Mesenchymal stem cell (in vitro differentiated cells and primary cell): ENCODE measurements at regions not wholly inside any gene's neighbourhood (a gene's known extent, or its start where the extent isn't known, plus 50 kb on each side); places are given as distances from the start of the nearest gene placed in this dataset.
"Not testable (repeated sequence)": the region's sequence is repeated elsewhere in the genome, so short reads cannot be mapped to it uniquely, and the experiment has no call there.

ENCODE experiments used
- DNase-seq: peaks from one replicate; pipeline ENCODE4 v3.0.0-alpha.2; 2013
- H2AFZ ChIP-seq: one replicate; pipeline ENCODE4 v1.6.1; 2013; ENCODE audit warnings: low read depth, mild to moderate bottlenecking, control low read depth, inconsistent platforms, low read length, moderate library complexity
- H2AK5ac ChIP-seq: 2 replicates; pipeline ENCODE4 v1.6.1; 2013; ENCODE audit warnings: low read length, moderate library complexity, mild to moderate bottlenecking, inconsistent platforms; ENCODE audit not compliant: severe bottlenecking
- H2BK120ac ChIP-seq: one replicate; pipeline ENCODE4 v1.6.1; 2013; ENCODE audit warnings: low read depth, mild to moderate bottlenecking, inconsistent platforms, low read length, moderate library complexity
- H2BK12ac ChIP-seq, 2 experiments: one replicate each; pipeline ENCODE4 v1.6.1; 2013; ENCODE audit warnings: inconsistent platforms in 2 of 2, low read length in 2 of 2, mild to moderate bottlenecking in 2 of 2, moderate library complexity in 2 of 2, control low read depth in 1 of 2
- H2BK15ac ChIP-seq: one replicate; pipeline ENCODE4 v1.6.1; 2013; ENCODE audit warnings: mild to moderate bottlenecking, low read depth, inconsistent platforms; ENCODE audit not compliant: poor library complexity, severe bottlenecking
- H2BK5ac ChIP-seq: 2 replicates; pipeline ENCODE4 v1.6.1; 2013; ENCODE audit warnings: low read depth, mild to moderate bottlenecking, low read length, control low read depth, inconsistent platforms; ENCODE audit not compliant: poor library complexity, severe bottlenecking
- H3K14ac ChIP-seq, 2 experiments: one replicate each; pipeline ENCODE4 v1.6.1; 2013; ENCODE audit warnings: inconsistent platforms in 2 of 2, low read length in 2 of 2, control low read depth in 1 of 2, mild to moderate bottlenecking in 1 of 2, moderate library complexity in 1 of 2
- H3K18ac ChIP-seq, 2 experiments: one replicate each; pipeline ENCODE4 v1.6.1; 2013; ENCODE audit warnings: inconsistent platforms in 2 of 2, low read length in 2 of 2, control low read depth in 1 of 2, low read depth in 1 of 2, mild to moderate bottlenecking in 1 of 2
- H3K23ac ChIP-seq, 2 experiments: one replicate each; pipeline ENCODE4 v1.6.1; 2013; ENCODE audit warnings: inconsistent platforms in 2 of 2, low read length in 2 of 2, mild to moderate bottlenecking in 2 of 2, moderate library complexity in 2 of 2, control low read depth in 1 of 2
- H3K27ac ChIP-seq: 2 replicates; pipeline ENCODE4 v1.5.1; 2013; ENCODE audit warnings: mild to moderate bottlenecking, moderate library complexity, low read length, control low read depth, inconsistent platforms; ENCODE audit not compliant: poor library complexity, severe bottlenecking
- H3K27me3 ChIP-seq, 2 experiments: 2 replicates each; pipeline versions ENCODE4 v1.6.1 to v1.7.0; 2013; ENCODE audit warnings: low read length in 2 of 2, mild to moderate bottlenecking in 2 of 2, moderate library complexity in 2 of 2, control low read depth in 1 of 2, inconsistent platforms in 1 of 2; ENCODE audit not compliant: control insufficient read depth in 1 of 2, insufficient read depth in 1 of 2
- H3K36me3 ChIP-seq, 2 experiments: 2 replicates each; pipeline versions ENCODE4 v1.6.1 to v1.7.0; 2013; ENCODE audit warnings: low read length in 2 of 2, control low read depth in 1 of 2, inconsistent platforms in 1 of 2, low read depth in 1 of 2, mild to moderate bottlenecking in 1 of 2; ENCODE audit not compliant: insufficient read depth in 2 of 2, control insufficient read depth in 1 of 2
- H3K4ac ChIP-seq, 2 experiments: one replicate each; pipeline ENCODE4 v1.6.1; 2013; ENCODE audit warnings: inconsistent platforms in 2 of 2, low read length in 2 of 2, mild to moderate bottlenecking in 2 of 2, moderate library complexity in 2 of 2, control low read depth in 1 of 2, low read depth in 1 of 2
- H3K4me1 ChIP-seq: 2 replicates; pipeline ENCODE4 v1.6.1; 2013; ENCODE audit warnings: low read depth, low read length, control low read depth; ENCODE audit not compliant: control insufficient read depth, insufficient read depth
- H3K4me2 ChIP-seq: 2 replicates; pipeline ENCODE4 v1.6.1; 2013; ENCODE audit warnings: low read length, mild to moderate bottlenecking, inconsistent platforms; ENCODE audit not compliant: poor library complexity, severe bottlenecking
- H3K4me3 ChIP-seq, 2 experiments: 2 replicates each; pipeline versions ENCODE4 v1.5.1 to v1.7.0; 2013; ENCODE audit warnings: low read length in 2 of 2, mild to moderate bottlenecking in 2 of 2, control low read depth in 1 of 2, low read depth in 1 of 2; ENCODE audit not compliant: insufficient read depth in 1 of 2
- H3K79me1 ChIP-seq: replicated peaks from 2 replicates; pipeline ENCODE4 v1.6.1; 2013; ENCODE audit warnings: mild to moderate bottlenecking, control low read depth, low read length, inconsistent platforms; ENCODE audit not compliant: poor library complexity, severe bottlenecking
- H3K9ac ChIP-seq: 2 replicates; pipeline ENCODE4 v1.7.0; 2013; ENCODE audit warnings: mild to moderate bottlenecking, low read length, moderate library complexity
- H3K9me3 ChIP-seq: 2 replicates; pipeline ENCODE4 v1.7.0; 2013; ENCODE audit warnings: mild to moderate bottlenecking, low read length; ENCODE audit not compliant: control insufficient read depth
- H4K8ac ChIP-seq: one replicate; pipeline ENCODE4 v1.6.1; 2013; ENCODE audit warnings: inconsistent platforms, mild to moderate bottlenecking, low read length, moderate library complexity
- H4K91ac ChIP-seq: one replicate; pipeline ENCODE4 v1.6.1; 2013; ENCODE audit warnings: mild to moderate bottlenecking, low read length, inconsistent platforms
- WGBS: methylation state at CpG from one replicate; pipeline ENCODE4 v1.1.7; 2013; ENCODE audit warnings: mixed read lengths; 5-methylcytosine and 5-hydroxymethylcytosine counted together

GRCh38 chr1:196148367-196148970 is 459.8 kb downstream of the KCNT2 start:
- Histone ChIP-seq H2BK12ac (no peak overlapping the region), H2BK120ac (no peak overlapping the region), H4K8ac (no peak overlapping the region), H3K4me1 (no peaks in the 10 kb centered on the region), H2AFZ (no peak overlapping the region), H3K79me1 (no peaks in the 10 kb centered on the region), H3K36me3 (no peaks in the 10 kb centered on the region), H2BK5ac (no peak overlapping the region), H3K4me2 (no peak overlapping the region), H3K9ac (no peak overlapping the region), H3K27me3 (no peaks in the 10 kb centered on the region), H3K4me3 (no peak overlapping the region), H3K23ac (no peak overlapping the region), H3K14ac (no peak overlapping the region), H2AK5ac (no peak overlapping the region), H3K9me3 (no peaks in the 10 kb centered on the region), H3K27ac (no peak overlapping the region), H3K4ac (no peak overlapping the region), H2BK15ac (no peak overlapping the region), H4K91ac (no peak overlapping the region), H3K18ac (no peak overlapping the region)
- WGBS = 100% methylated on average over 1 of the region's 3 CpGs
- DNase-seq = peak; percentile 55

DNA sequence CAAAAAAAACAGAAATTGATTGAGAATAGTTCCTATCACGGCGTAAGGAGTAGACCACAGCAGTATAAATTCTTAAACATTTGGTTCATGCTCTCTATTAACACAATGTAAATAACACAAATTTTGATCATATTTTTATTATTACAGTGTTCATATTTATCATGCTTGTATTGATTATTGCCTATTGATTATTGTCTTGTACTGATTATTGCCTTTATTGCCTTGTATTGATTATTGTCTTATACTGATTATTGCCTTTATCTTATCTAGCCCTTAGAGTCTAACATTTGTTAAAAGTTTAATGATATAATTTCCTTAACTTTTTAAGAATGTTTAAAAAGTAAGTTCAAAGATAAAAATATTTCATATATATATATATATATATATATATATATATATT is 460.7 kb downstream of the KCNT2 start:
- Histone ChIP-seq H3K4me2 (no peak overlapping the region), H3K4me3 (no peak overlapping the region), H3K79me1 (no peaks in the 10 kb centered on the region), H2AK5ac (no peak overlapping the region), H3K14ac (no peak overlapping the region), H4K91ac (no peak overlapping the region), H3K4ac (no peak overlapping the region), H3K36me3 (no peaks in the 10 kb centered on the region), H2BK15ac (no peak overlapping the region), H2BK5ac (no peak overlapping the region), H3K27me3 (no peaks in the 10 kb centered on the region), H3K27ac (no peak overlapping the region), H3K9ac (no peak overlapping the region), H2BK12ac (no peak overlapping the region), H3K18ac (no peak overlapping the region), H3K9me3 (no peaks in the 10 kb centered on the region), H2BK120ac (no peak overlapping the region), H3K23ac (no peak overlapping the region), H4K8ac (no peak overlapping the region), H3K4me1 (no peaks in the 10 kb centered on the region), H2AFZ (no peak overlapping the region)
- WGBS = 100% methylated on average over 2 of the region's 2 CpGs
- no peak for DNase-seq

DNA sequence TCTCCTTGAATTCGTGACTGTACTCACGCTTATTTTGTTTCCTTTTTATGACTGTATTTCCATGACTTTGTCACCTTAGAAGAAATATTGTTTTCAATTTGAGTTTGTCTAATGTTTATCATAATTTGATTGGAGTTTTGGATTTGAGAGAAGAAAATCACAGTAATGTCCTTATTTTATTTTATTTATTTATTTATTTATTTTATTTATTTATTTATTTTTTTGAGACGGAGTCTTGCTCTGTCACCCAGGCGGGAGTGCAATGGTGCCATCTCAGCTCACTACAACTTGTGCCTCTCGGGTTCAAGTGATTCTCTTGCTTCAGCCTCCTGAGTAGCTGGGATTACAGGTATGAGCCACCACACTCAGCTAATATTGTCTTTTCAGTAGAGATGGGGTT is 463.1 kb downstream of the KCNT2 start:
- H4K8ac ChIP-seq, H3K9ac ChIP-seq, H2AK5ac ChIP-seq, H3K27me3 ChIP-seq, H3K79me1 ChIP-seq, H3K4me1 ChIP-seq, H3K4me2 ChIP-seq, H2BK120ac ChIP-seq, H3K9me3 ChIP-seq, H2AFZ ChIP-seq, H2BK15ac ChIP-seq, H3K18ac ChIP-seq, H3K14ac ChIP-seq, DNase-seq, H3K4me3 ChIP-seq, H3K4ac ChIP-seq, H3K27ac ChIP-seq, H4K91ac ChIP-seq, H2BK5ac ChIP-seq, H2BK12ac ChIP-seq, H3K36me3 ChIP-seq, H3K23ac ChIP-seq: not testable (repeated sequence)
- whole genome bisulfite sequencing = 89% methylated on average over 3 of the region's 5 CpGs

DNA sequence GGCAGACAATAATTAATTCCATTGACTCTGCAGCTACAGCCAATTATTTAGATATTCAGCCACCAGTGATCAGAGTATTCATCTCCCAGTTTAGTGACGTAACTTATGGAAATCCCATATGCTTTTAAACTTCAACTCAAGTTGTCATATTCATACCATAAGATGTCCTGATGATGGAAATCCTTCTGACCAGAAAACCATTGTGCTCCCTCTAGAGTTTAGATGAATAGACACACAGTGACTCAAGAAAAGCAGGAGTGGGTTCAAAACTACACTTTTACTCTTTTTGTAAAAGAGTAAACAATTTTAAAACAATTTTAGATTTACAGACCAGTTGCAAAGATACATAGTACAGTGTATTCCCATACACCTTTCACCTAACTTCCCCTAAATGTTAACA is 463.7 kb downstream of the KCNT2 start:
- Histone ChIP-seq H3K27me3 (no peaks in the 10 kb centered on the region), H3K27ac (no peak overlapping the region), H2BK5ac (no peak overlapping the region), H4K91ac (no peak overlapping the region), H3K9me3 (no peaks in the 10 kb centered on the region), H3K79me1 (no peaks in the 10 kb centered on the region), H2AK5ac (no peak overlapping the region), H3K14ac (no peak overlapping the region), H3K4me2 (no peak overlapping the region), H3K23ac (no peak overlapping the region), H3K4me1 (no peaks in the 10 kb centered on the region), H3K4me3 (no peak overlapping the region), H4K8ac (no peak overlapping the region), H2BK15ac (no peak overlapping the region), H3K9ac (no peak overlapping the region), H2BK120ac (no peak overlapping the region), H2BK12ac (no peak overlapping the region), H2AFZ (no peak overlapping the region), H3K36me3 (no peaks in the 10 kb centered on the region), H3K18ac (no peak overlapping the region), H3K4ac (no peak overlapping the region)
- 92% methylated on average over 1 of the region's 1 CpG for WGBS
- DNase-seq = no peak
